PFSK-1 (cell line): ENCODE measurements at regions not wholly inside any gene's neighbourhood (a gene's known extent, or its start where the extent isn't known, plus 50 kb on each side); places are given as distances from the start of the nearest gene placed in this dataset.

Experiments
- FOXP2 ChIP-seq: optimal IDR thresholded peaks from 2 replicates; pipeline ENCODE3; 2011; ENCODE audit warnings: borderline replicate concordance, control low read depth, inconsistent platforms; ENCODE audit not compliant: insufficient read depth; ENCODE audit errors: extremely low read length, extremely low read depth
- POLR2AphosphoS5 ChIP-seq: IDR thresholded peaks from 2 replicates; pipeline ENCODE4 v1.6.1; 2012; ENCODE audit warnings: low read depth, mild to moderate bottlenecking, control low read depth, low read length, moderate library complexity
- REST ChIP-seq, 2 experiments: IDR thresholded peaks; 2 replicates each; pipeline versions ENCODE4 v1.6.1 to v1.8.0; 2011 to 2012; ENCODE audit warnings: low read depth in 2 of 2, low read length in 2 of 2, control low read depth in 1 of 2, inconsistent platforms in 1 of 2, mild to moderate bottlenecking in 1 of 2, moderate library complexity in 1 of 2; ENCODE audit not compliant: insufficient read depth in 1 of 2
- SIN3A ChIP-seq: IDR thresholded peaks from 2 replicates; pipeline ENCODE4 v1.6.1; 2012; ENCODE audit warnings: mild to moderate bottlenecking, low read length, moderate library complexity, borderline replicate concordance; ENCODE audit not compliant: insufficient read depth
- TAF1 ChIP-seq: IDR thresholded peaks from 2 replicates; pipeline ENCODE4 v1.6.1; 2012; ENCODE audit warnings: low read length, control low read depth, borderline replicate concordance; ENCODE audit not compliant: insufficient read depth

- no peak for TF ChIP-seq POLR2AphosphoS5
These were observed 595.5 kb upstream of the CHRM3 start for GRCh38 chr1:238790882-238791281.

- TF ChIP-seq POLR2AphosphoS5, result no peak
- TF ChIP-seq REST (IDR thresholded peaks at IDR 0.05; ENCODE audit: insufficient read depth in 1 of 2, low read depth in 2 of 2, low read length in 2 of 2), result no peak
- TF ChIP-seq TAF1, result no peak
- TF ChIP-seq FOXP2, result no peak
- no peak for TF ChIP-seq SIN3A
These were observed 596.3 kb upstream of the CHRM3 start for GRCh38 chr1:238789916-238790667.

GRCh38 chr1:238787471-238787870 is 598.9 kb upstream of the CHRM3 start:
- TF ChIP-seq TAF1, result no peak
- TF ChIP-seq FOXP2, result no peak
- TF ChIP-seq SIN3A, result no peak
- TF ChIP-seq REST (IDR thresholded peaks at IDR 0.05; ENCODE audit: insufficient read depth in 1 of 2, low read depth in 2 of 2, low read length in 2 of 2), result no peak
- no peak for TF ChIP-seq POLR2AphosphoS5

GRCh38 chr1:238783633-238784032 is 602.7 kb upstream of the CHRM3 start:
- no peak for TF ChIP-seq TAF1
- no peak for TF ChIP-seq REST (IDR thresholded peaks at IDR 0.05; ENCODE audit: insufficient read depth in 1 of 2, low read depth in 2 of 2, low read length in 2 of 2)
- TF ChIP-seq FOXP2, result no peak
- no peak for TF ChIP-seq SIN3A
- TF ChIP-seq POLR2AphosphoS5, result no peak

- TF ChIP-seq REST (IDR thresholded peaks at IDR 0.05; ENCODE audit: insufficient read depth in 1 of 2, low read depth in 2 of 2, low read length in 2 of 2) (no peak), FOXP2 (no peak), TAF1 (no peak), SIN3A (no peak), POLR2AphosphoS5 (no peak)
These were observed 606.7 kb upstream of the CHRM3 start for GRCh38 chr1:238779716-238780115.
